GM19438 (cell line): ENCODE measurements at regions not wholly inside any gene's neighbourhood (a gene's known extent, or its start where the extent isn't known, plus 50 kb on each side); places are given as distances from the start of the nearest gene placed in this dataset.

Source experiments
- ATAC-seq: cut with Tn5 transposase; IDR thresholded peaks from one replicate; pipeline ENCODE4 v1.9.1; 2021; ENCODE audit warnings: low read depth; ENCODE audit not compliant: unreplicated experiment

GRCh38 chr7:15947754-15948153 is 261.3 kb upstream of the MEOX2 start:
- ATAC-seq: no peak

- ATAC-seq: no peak
Observed at GRCh38 chr7:15938115-15938514, 251.6 kb upstream of the MEOX2 start.

GRCh38 chr7:15937571-15937970 is 251.1 kb upstream of the MEOX2 start:
- no peak for ATAC-seq

GRCh38 chr7:15936991-15937390 is 250.5 kb upstream of the MEOX2 start:
- ATAC-seq: no peak

GRCh38 chr7:15932318-15932717 is 245.8 kb upstream of the MEOX2 start:
- ATAC-seq: no peak

- ATAC-seq: no peak
Observed at GRCh38 chr7:15929411-15929810, 242.9 kb upstream of the MEOX2 start.

GRCh38 chr7:15925608-15926007 is 239.1 kb upstream of the MEOX2 start:
- ATAC-seq: no peak

- ATAC-seq: no peak
Observed at GRCh38 chr7:15924910-15925309, 238.4 kb upstream of the MEOX2 start.

- no peak for ATAC-seq
Observed at GRCh38 chr7:15922002-15922401, 235.5 kb upstream of the MEOX2 start.

- ATAC-seq: no peak
Observed at GRCh38 chr7:15921576-15921975, 235.1 kb upstream of the MEOX2 start.

- no peak for ATAC-seq
Observed at GRCh38 chr7:15920953-15921352, 234.5 kb upstream of the MEOX2 start.

- no peak for ATAC-seq
Observed at GRCh38 chr7:15916681-15917380, 230.3 kb upstream of the MEOX2 start.

GRCh38 chr7:15915686-15916293 is 229.3 kb upstream of the MEOX2 start:
- ATAC-seq: no peak

GRCh38 chr7:15914611-15915010 is 228.1 kb upstream of the MEOX2 start:
- no peak for ATAC-seq

- no peak for ATAC-seq
Observed at GRCh38 chr7:15906436-15906835, 220.0 kb upstream of the MEOX2 start.

GRCh38 chr7:15905251-15906040 is 219.0 kb upstream of the MEOX2 start:
- ATAC-seq: no peak

- ATAC-seq: no peak
Observed at GRCh38 chr7:15891151-15891881, 204.8 kb upstream of the MEOX2 start.

- no peak for ATAC-seq
Observed at GRCh38 chr7:15889507-15889906, 203.0 kb upstream of the MEOX2 start.

- no peak for ATAC-seq
Observed at GRCh38 chr7:15888090-15888489, 201.6 kb upstream of the MEOX2 start.

GRCh38 chr7:15886626-15887025 is 200.1 kb upstream of the MEOX2 start:
- ATAC-seq: no peak

- ATAC-seq: no peak
Observed at GRCh38 chr7:15885678-15886077, 199.2 kb upstream of the MEOX2 start.
